Activated CD8-positive, alpha-beta T cell treated with anti-CD3 and anti-CD28 coated beads, Interleukin-2, amount 10 ng/mL, durations not matched to agents 7 days and 5 days (primary cell): ENCODE measurements at regions not wholly inside any gene's neighbourhood (a gene's known extent, or its start where the extent isn't known, plus 50 kb on each side); places are given as distances from the start of the nearest gene placed in this dataset.

ENCODE experiments used
- ATAC-seq: fragments of 150-1000 bp; cut with Tn5 transposase; one replicate; pipeline ENCODE4 v1.10.0; 2021; ENCODE audit warnings: moderate library complexity
- CTCF ChIA-PET: fragments of 350-600 bp; sonication (Branson Sonifier 250); formaldehyde crosslinking; loops from one replicate; lab custom pipeline; 2021; ENCODE audit warnings: antibody characterized with exemption; lab: Charles Lee
- POLR2A ChIA-PET: fragments of 350-600 bp; sonication (Branson Sonifier 250); formaldehyde crosslinking; loops from one replicate; lab custom pipeline; 2021; ENCODE audit warnings: antibody characterized with exemption; lab: Charles Lee
- DNase-seq: peaks from one replicate; pipeline ENCODE4 v3.0.0-alpha.2; 2020
- H3K27ac Mint-ChIP-seq: one replicate; pipeline ENCODE4 v1.8.0; 2021; ENCODE audit warnings: mild to moderate bottlenecking, mixed read lengths
- H3K27me3 Mint-ChIP-seq: one replicate; pipeline ENCODE4 v1.8.0; 2021; ENCODE audit warnings: low read depth, mixed read lengths
- H3K36me3 Mint-ChIP-seq: one replicate; pipeline ENCODE4 v1.8.0; 2021; ENCODE audit warnings: low read depth, mixed read lengths
- H3K4me1 Mint-ChIP-seq: one replicate; pipeline ENCODE4 v1.8.0; 2021; ENCODE audit warnings: low read depth, mixed read lengths
- H3K4me3 Mint-ChIP-seq: one replicate; pipeline ENCODE4 v1.8.0; 2021; ENCODE audit warnings: mild to moderate bottlenecking, mixed read lengths
- H3K9me3 Mint-ChIP-seq: one replicate; pipeline ENCODE4 v1.8.0; 2022; ENCODE audit warnings: mixed read lengths; ENCODE audit not compliant: insufficient read depth

GRCh38 chr13:97125810-97126738 is 96.1 kb upstream of the MBNL2 start:
- Mint-ChIP-seq H3K36me3 (no peaks in the 10 kb centered on the region), H3K27me3 (peaks cover 4% of the 10 kb centered on the region), H3K4me1 (no peaks in the 10 kb centered on the region), H3K4me3 (no peak overlapping the region), H3K27ac (no peak overlapping the region), H3K9me3 (no peaks in the 10 kb centered on the region)
- DNase-seq (no peak), ATAC-seq (no peak)
- CTCF ChIA-PET = interaction anchor here (1.1 kb wide), 1 partner anchor 16 kb away, joined by 3 read pairs; no protein-coding TSS in a partner anchor
- POLR2A ChIA-PET = no interaction called here

DNA sequence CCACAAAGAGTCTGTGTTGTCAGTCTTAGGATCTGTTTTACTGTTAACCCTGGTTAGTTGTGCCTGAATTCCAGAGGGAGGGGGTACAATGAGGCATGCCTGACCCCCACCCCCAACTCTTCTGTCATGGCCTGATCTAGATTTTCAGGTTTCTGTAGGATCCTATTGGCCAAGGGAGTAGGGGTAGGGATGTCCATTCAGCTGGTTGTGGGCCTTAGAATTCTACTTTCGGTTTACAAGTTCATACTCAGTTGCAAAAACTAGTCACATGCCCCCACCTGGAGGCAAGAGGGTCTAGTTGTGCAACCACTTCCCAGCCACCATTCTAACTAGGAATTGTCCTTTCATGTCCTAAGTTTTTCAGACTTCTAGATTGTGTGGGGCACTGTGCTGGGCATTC is 94.3 kb upstream of the MBNL2 start:
- ATAC-seq (no peak), DNase-seq (no peak)
- POLR2A ChIA-PET = no interaction called here
- H3K27me3 Mint-ChIP-seq = no peaks in the 10 kb centered on the region
- CTCF ChIA-PET = no interaction called here
- H3K9me3 Mint-ChIP-seq = no peaks in the 10 kb centered on the region
- no peak overlapping the region for H3K4me3 Mint-ChIP-seq
- no peaks in the 10 kb centered on the region for H3K36me3 Mint-ChIP-seq
- H3K4me1 Mint-ChIP-seq = no peaks in the 10 kb centered on the region
- no peak overlapping the region for H3K27ac Mint-ChIP-seq

- Mint-ChIP-seq H3K9me3 (no peaks in the 10 kb centered on the region), H3K4me3 (no peak overlapping the region), H3K36me3 (no peaks in the 10 kb centered on the region), H3K4me1 (no peaks in the 10 kb centered on the region), H3K27ac (no peak overlapping the region), H3K27me3 (no peaks in the 10 kb centered on the region)
- DNase-seq = no peak
- CTCF ChIA-PET = no interaction called here
- no peak for ATAC-seq
- POLR2A ChIA-PET = no interaction called here
Measured at GRCh38 chr13:97130190-97130589, 91.9 kb upstream of the MBNL2 start.

DNA sequence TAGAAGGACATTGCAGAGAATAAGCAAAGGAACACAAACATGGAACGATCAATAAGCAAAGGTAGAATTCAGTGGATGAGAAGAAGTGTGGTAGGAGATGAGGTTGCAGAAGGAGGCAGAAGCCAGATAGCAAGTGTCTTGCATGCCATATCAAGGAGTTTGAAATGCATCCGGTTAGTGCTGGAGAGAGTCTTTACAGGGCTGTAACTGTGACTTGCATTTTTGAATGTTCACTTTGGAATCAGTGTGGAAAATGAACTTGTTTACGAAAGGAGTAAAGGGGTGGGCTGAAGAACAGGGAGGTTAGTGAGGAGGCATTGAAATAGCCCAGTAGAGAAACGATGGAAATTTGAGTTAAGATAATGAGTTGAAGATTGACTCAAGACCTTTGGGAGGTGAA is 90.7 kb upstream of the MBNL2 start:
- H3K4me1 Mint-ChIP-seq = no peaks in the 10 kb centered on the region
- H3K27ac Mint-ChIP-seq = no peak overlapping the region
- no peaks in the 10 kb centered on the region for H3K9me3 Mint-ChIP-seq
- ATAC-seq = no peak
- POLR2A ChIA-PET = no interaction called here
- H3K4me3 Mint-ChIP-seq = no peak overlapping the region
- no peak for DNase-seq
- CTCF ChIA-PET = no interaction called here
- no peaks in the 10 kb centered on the region for H3K27me3 Mint-ChIP-seq
- no peaks in the 10 kb centered on the region for H3K36me3 Mint-ChIP-seq

GRCh38 chr13:97133554-97133953 is 88.6 kb upstream of the MBNL2 start:
- no peaks in the 10 kb centered on the region for H3K27me3 Mint-ChIP-seq
- POLR2A ChIA-PET = no interaction called here
- ATAC-seq = no peak

GRCh38 chr13:97133955-97134354 is 88.2 kb upstream of the MBNL2 start:
- Mint-ChIP-seq H3K9me3 (no peaks in the 10 kb centered on the region), H3K27me3 (no peaks in the 10 kb centered on the region), H3K4me1 (no peaks in the 10 kb centered on the region), H3K4me3 (no peak overlapping the region), H3K27ac (no peak overlapping the region), H3K36me3 (no peaks in the 10 kb centered on the region)
- DNase-seq = no peak
- ATAC-seq = no peak
- ChIA-PET CTCF (interaction anchor here (1.3 kb wide), 1 partner anchor 226 kb away, joined by 4 read pairs; no protein-coding TSS in a partner anchor), POLR2A (no interaction called here)

More at GRCh38 chr13:97133554-97133953, 88.6 kb upstream of the MBNL2 start:
- no peak overlapping the region for H3K4me3 Mint-ChIP-seq
- H3K27ac Mint-ChIP-seq = no peak overlapping the region
- no peaks in the 10 kb centered on the region for H3K36me3 Mint-ChIP-seq
- no peaks in the 10 kb centered on the region for H3K9me3 Mint-ChIP-seq
- CTCF ChIA-PET = interaction anchor here (1.3 kb wide), 1 partner anchor 226 kb away, joined by 4 read pairs; no protein-coding TSS in a partner anchor
- DNase-seq = no peak
- H3K4me1 Mint-ChIP-seq = no peaks in the 10 kb centered on the region

- no peak overlapping the region for H3K27ac Mint-ChIP-seq
- ChIA-PET CTCF (interaction anchor here (1.3 kb wide), 1 partner anchor 225 kb away, joined by 4 read pairs; no protein-coding TSS in a partner anchor), POLR2A (no interaction called here)
- H3K4me3 Mint-ChIP-seq = no peak overlapping the region
- H3K36me3 Mint-ChIP-seq = no peaks in the 10 kb centered on the region
- H3K4me1 Mint-ChIP-seq = no peaks in the 10 kb centered on the region
- DNase-seq = no peak
- H3K27me3 Mint-ChIP-seq = peaks cover under 1% of the 10 kb centered on the region
- ATAC-seq = no peak
- H3K9me3 Mint-ChIP-seq = no peaks in the 10 kb centered on the region
Measured at GRCh38 chr13:97134364-97135095, 87.6 kb upstream of the MBNL2 start.

DNA sequence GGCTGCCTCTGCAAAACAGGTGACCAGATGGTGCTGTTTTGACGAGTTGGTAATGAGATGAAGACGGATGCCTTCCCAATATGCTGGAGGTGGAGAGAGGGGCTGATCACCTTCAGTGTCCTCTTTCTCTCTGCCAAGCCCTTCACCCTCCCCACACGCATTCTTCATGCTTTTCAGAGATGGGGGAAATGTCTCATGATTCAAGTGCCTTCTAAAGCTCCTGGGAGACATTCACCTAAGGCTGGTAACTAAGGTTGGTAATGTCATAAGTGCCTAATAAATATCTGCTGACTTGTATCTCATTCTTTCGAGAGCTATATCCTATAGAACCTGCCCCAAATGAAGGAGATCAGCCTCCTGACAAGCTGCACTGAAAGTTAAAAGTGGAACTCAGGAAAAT is 86.2 kb upstream of the MBNL2 start:
- Mint-ChIP-seq H3K9me3 (no peaks in the 10 kb centered on the region), H3K4me3 (no peak overlapping the region), H3K27ac (no peak overlapping the region), H3K36me3 (no peaks in the 10 kb centered on the region), H3K27me3 (peaks cover 6% of the 10 kb centered on the region), H3K4me1 (no peaks in the 10 kb centered on the region)
- ChIA-PET CTCF (interaction anchor here (0.8 kb wide), 1 partner anchor 208 kb away, joined by 3 read pairs; no protein-coding TSS in a partner anchor), POLR2A (no interaction called here)
- DNase-seq (no peak), ATAC-seq (no peak)

DNA sequence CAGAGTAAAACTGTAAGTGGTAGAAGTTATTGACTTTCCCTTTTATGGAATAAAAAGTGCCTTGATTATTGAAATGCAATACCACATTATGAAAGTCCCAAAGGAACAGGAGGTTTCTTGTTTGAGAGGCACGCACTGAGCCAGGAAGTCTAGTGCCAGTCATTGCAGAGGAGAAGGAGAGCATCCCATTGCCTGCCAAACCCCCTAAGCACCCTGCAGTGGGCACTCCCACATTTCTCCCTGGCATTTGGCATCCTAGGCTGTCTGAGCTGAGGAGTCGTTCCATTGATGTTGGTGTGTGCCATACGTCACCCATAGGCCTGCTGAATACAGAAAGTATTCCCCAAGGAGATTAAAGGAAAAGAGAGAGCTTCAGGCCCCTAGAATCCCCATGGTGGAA is 85.7 kb upstream of the MBNL2 start:
- H3K27ac Mint-ChIP-seq = no peak overlapping the region
- no peak for DNase-seq
- H3K4me1 Mint-ChIP-seq = no peaks in the 10 kb centered on the region
- no peak for ATAC-seq
- ChIA-PET CTCF (interaction anchor here (0.8 kb wide), 1 partner anchor 208 kb away, joined by 3 read pairs; no protein-coding TSS in a partner anchor), POLR2A (no interaction called here)
- H3K27me3 Mint-ChIP-seq = peaks cover 6% of the 10 kb centered on the region
- H3K36me3 Mint-ChIP-seq = no peaks in the 10 kb centered on the region
- no peaks in the 10 kb centered on the region for H3K9me3 Mint-ChIP-seq
- no peak overlapping the region for H3K4me3 Mint-ChIP-seq

DNA sequence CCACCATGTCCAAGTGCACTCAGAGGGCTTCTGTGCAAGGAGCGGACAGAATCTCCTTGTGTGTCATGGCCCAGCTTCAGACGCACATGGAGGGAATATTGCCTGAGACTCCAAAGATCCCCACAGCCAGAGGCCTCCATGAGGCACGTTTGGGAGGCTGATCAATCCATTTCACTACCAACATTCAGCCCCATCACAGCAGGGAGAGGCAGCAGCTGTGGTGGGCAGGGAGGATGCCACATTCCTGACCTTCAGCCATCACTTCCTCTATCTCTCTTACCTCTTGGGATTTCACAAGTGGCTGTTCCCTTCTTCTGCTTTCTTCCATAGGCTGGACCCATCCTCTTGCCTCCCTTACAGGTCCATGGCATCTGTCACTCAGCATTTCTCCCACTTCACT is 82.4 kb upstream of the MBNL2 start:
- Mint-ChIP-seq H3K4me3 (no peak overlapping the region), H3K27me3 (peaks cover 19% of the 10 kb centered on the region), H3K36me3 (no peaks in the 10 kb centered on the region), H3K4me1 (no peaks in the 10 kb centered on the region), H3K9me3 (no peaks in the 10 kb centered on the region), H3K27ac (no peak overlapping the region)
- no peak for ATAC-seq
- no peak for DNase-seq
- CTCF ChIA-PET = interaction anchor here (1.0 kb wide), 1 partner anchor 23 kb away, joined by 3 read pairs; no protein-coding TSS in a partner anchor
- POLR2A ChIA-PET = no interaction called here

- ChIA-PET POLR2A (no interaction called here), CTCF (interaction anchor here (1.0 kb wide), 1 partner anchor 23 kb away, joined by 3 read pairs; no protein-coding TSS in a partner anchor)
Measured at GRCh38 chr13:97140131-97140530, 82.0 kb upstream of the MBNL2 start.

More at GRCh38 chr13:97140131-97140530, 82.0 kb upstream of the MBNL2 start:
- ATAC-seq (no peak), DNase-seq (no peak)
- no peaks in the 10 kb centered on the region for H3K4me1 Mint-ChIP-seq
- no peaks in the 10 kb centered on the region for H3K9me3 Mint-ChIP-seq
- H3K27me3 Mint-ChIP-seq = peaks cover 19% of the 10 kb centered on the region
- no peak overlapping the region for H3K27ac Mint-ChIP-seq
- H3K4me3 Mint-ChIP-seq = no peak overlapping the region
- H3K36me3 Mint-ChIP-seq = no peaks in the 10 kb centered on the region
